ENCODE measurements at regions not wholly inside any gene's neighbourhood (a gene's known extent, or its start where the extent isn't known, plus 50 kb on each side); places are given as distances from the start of the nearest gene placed in this dataset.

GRCh38 chr6:130527173-130527572, 161.4 kb downstream of the TMEM200A start:
- TF ChIP-seq CTCF (IDR thresholded peaks at IDR 0.05) (no peak), POLR2A (IDR thresholded peaks at IDR 0.05) (no peak)
